GM23338 (cell line): ENCODE measurements at regions not wholly inside any gene's neighbourhood (a gene's known extent, or its start where the extent isn't known, plus 50 kb on each side); places are given as distances from the start of the nearest gene placed in this dataset.

Experiments used
- CREB1 ChIP-seq: fragments of 250-450 bp; sonication (Bioruptor Pico); IDR thresholded peaks from 2 replicates; pipeline ENCODE4 v1.5.0; 2020; ENCODE audit warnings: low read depth, mild to moderate bottlenecking, moderate library complexity
- EZH2 ChIP-seq: fragments of 200-600 bp; sonication (generic); IDR thresholded peaks from one replicate; pipeline ENCODE4 v1.8.0; 2017; ENCODE audit warnings: antibody characterized with exemption, mild to moderate bottlenecking, low read depth; ENCODE audit not compliant: unreplicated experiment
- EZH2phosphoT487 ChIP-seq: fragments of 200-600 bp; sonication (generic); IDR thresholded peaks from one replicate; pipeline ENCODE4 v1.8.1; 2018; ENCODE audit warnings: antibody characterized with exemption; ENCODE audit not compliant: unreplicated experiment
- JUNB ChIP-seq: IDR thresholded peaks from one replicate; pipeline ENCODE4 v1.6.1; 2016; ENCODE audit warnings: antibody characterized with exemption; ENCODE audit not compliant: unreplicated experiment
- NANOG ChIP-seq: IDR thresholded peaks from 2 replicates; pipeline ENCODE4 v1.6.1; 2016; ENCODE audit warnings: antibody characterized with exemption, borderline replicate concordance
- POLR2AphosphoS5 ChIP-seq: IDR thresholded peaks from 2 replicates; pipeline ENCODE4 v1.6.1; 2016; ENCODE audit warnings: antibody characterized with exemption, low read depth
- STAT1 ChIP-seq: IDR thresholded peaks from one replicate; pipeline ENCODE4 v1.6.1; 2016; ENCODE audit warnings: antibody characterized with exemption; ENCODE audit not compliant: unreplicated experiment
- ZNF114 ChIP-seq: fragments of 250-450 bp; sonication (Bioruptor Pico); IDR thresholded peaks from 2 replicates; pipeline ENCODE4 v1.5.0; 2020; ENCODE audit warnings: mild to moderate bottlenecking, moderate library complexity
- TF ChIP-seq, protein P1 (sequence below), 2 experiments: fragments of 200-600 bp in 1 of 2; sonication (generic) in 1 of 2; conservative IDR thresholded peaks; 2 replicates each; pipeline versions ENCODE4 v1.5.1 to v1.6.1; 2016 to 2017; ENCODE audit warnings: antibody characterized with exemption in 2 of 2, low read depth in 2 of 2, mild to moderate bottlenecking in 2 of 2, moderate library complexity in 1 of 2
- TF ChIP-seq, protein P2 (sequence below): IDR thresholded peaks from one replicate; pipeline ENCODE4 v1.6.1; 2018; ENCODE audit warnings: antibody characterized with exemption; ENCODE audit not compliant: unreplicated experiment
- TF ChIP-seq, protein P3 (sequence below): IDR thresholded peaks from 2 replicates; pipeline ENCODE4 v1.6.1; 2016; ENCODE audit warnings: antibody characterized with exemption

DNA sequence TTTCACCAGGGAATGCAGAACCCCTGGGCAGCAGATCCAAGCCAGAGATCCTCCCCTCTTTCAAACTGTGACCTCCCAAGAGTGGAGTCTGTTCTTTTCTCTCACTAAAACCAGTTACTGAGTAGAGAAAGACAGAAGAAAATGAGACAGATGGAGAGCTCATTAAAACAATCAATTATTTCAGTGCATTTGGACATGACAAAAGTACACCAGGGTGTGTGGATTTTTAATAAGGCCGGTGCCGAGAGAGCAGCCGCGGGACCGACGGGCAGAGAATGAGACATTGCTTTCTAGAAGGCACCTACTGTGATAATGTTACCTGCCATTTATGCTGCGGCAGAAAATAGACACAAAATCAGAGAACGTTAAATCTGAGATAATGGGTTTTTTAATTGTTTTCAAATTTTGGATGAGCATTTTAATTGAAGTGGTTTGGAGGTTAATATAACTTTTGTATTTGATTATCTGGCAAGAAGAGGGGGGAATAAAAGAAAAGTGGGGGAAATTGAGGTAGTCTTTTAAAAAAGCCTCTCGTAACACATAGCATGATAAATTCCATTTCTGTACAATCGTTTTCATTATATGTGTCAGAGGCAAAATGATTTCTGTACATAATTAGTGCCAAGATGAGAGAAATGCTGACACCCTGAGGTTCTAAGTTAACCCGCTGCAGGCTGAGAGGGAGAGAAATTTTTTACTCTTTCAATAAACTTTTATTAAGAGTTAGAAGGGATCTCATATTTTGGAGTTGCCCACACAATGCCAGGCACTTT lies 70.8 kb downstream of the HSPB8 start:
- TF ChIP-seq, protein P1, sequence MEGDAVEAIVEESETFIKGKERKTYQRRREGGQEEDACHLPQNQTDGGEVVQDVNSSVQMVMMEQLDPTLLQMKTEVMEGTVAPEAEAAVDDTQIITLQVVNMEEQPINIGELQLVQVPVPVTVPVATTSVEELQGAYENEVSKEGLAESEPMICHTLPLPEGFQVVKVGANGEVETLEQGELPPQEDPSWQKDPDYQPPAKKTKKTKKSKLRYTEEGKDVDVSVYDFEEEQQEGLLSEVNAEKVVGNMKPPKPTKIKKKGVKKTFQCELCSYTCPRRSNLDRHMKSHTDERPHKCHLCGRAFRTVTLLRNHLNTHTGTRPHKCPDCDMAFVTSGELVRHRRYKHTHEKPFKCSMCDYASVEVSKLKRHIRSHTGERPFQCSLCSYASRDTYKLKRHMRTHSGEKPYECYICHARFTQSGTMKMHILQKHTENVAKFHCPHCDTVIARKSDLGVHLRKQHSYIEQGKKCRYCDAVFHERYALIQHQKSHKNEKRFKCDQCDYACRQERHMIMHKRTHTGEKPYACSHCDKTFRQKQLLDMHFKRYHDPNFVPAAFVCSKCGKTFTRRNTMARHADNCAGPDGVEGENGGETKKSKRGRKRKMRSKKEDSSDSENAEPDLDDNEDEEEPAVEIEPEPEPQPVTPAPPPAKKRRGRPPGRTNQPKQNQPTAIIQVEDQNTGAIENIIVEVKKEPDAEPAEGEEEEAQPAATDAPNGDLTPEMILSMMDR (conservative IDR thresholded peaks at IDR 0.05; ENCODE audit: low read depth in 2 of 2), result no peak
- TF ChIP-seq POLR2AphosphoS5 (no peak), CREB1 (CRISPR knock-in tag) (no peak), EZH2 (no peak), EZH2phosphoT487 (no peak), STAT1 (no peak), JUNB (no peak), NANOG (no peak), ZNF114 (CRISPR knock-in tag) (no peak)
- TF ChIP-seq, protein P2, sequence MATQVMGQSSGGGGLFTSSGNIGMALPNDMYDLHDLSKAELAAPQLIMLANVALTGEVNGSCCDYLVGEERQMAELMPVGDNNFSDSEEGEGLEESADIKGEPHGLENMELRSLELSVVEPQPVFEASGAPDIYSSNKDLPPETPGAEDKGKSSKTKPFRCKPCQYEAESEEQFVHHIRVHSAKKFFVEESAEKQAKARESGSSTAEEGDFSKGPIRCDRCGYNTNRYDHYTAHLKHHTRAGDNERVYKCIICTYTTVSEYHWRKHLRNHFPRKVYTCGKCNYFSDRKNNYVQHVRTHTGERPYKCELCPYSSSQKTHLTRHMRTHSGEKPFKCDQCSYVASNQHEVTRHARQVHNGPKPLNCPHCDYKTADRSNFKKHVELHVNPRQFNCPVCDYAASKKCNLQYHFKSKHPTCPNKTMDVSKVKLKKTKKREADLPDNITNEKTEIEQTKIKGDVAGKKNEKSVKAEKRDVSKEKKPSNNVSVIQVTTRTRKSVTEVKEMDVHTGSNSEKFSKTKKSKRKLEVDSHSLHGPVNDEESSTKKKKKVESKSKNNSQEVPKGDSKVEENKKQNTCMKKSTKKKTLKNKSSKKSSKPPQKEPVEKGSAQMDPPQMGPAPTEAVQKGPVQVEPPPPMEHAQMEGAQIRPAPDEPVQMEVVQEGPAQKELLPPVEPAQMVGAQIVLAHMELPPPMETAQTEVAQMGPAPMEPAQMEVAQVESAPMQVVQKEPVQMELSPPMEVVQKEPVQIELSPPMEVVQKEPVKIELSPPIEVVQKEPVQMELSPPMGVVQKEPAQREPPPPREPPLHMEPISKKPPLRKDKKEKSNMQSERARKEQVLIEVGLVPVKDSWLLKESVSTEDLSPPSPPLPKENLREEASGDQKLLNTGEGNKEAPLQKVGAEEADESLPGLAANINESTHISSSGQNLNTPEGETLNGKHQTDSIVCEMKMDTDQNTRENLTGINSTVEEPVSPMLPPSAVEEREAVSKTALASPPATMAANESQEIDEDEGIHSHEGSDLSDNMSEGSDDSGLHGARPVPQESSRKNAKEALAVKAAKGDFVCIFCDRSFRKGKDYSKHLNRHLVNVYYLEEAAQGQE, result no peak
- TF ChIP-seq, protein P3, sequence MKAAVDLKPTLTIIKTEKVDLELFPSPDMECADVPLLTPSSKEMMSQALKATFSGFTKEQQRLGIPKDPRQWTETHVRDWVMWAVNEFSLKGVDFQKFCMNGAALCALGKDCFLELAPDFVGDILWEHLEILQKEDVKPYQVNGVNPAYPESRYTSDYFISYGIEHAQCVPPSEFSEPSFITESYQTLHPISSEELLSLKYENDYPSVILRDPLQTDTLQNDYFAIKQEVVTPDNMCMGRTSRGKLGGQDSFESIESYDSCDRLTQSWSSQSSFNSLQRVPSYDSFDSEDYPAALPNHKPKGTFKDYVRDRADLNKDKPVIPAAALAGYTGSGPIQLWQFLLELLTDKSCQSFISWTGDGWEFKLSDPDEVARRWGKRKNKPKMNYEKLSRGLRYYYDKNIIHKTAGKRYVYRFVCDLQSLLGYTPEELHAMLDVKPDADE, result no peak
